PC-3 (cell line): ENCODE measurements at regions not wholly inside any gene's neighbourhood (a gene's known extent, or its start where the extent isn't known, plus 50 kb on each side); places are given as distances from the start of the nearest gene placed in this dataset.

Experiments
- ATAC-seq: fragments of 200-7000 bp; cut with Tn5 transposase; 2 replicates; pipeline ENCODE4 v1.9.1; 2020; ENCODE audit warnings: mild to moderate bottlenecking, moderate library complexity
- BruUV-seq: library from RNA; stranded (reverse); fragments of 400-500 nt; replicated peaks from 2 replicates; lab custom pipeline; 2021; lab: Mats Ljungman, UMichigan
- CTCF ChIA-PET: fragments of 300-600 bp; sonication (Branson Sonifier 250); formaldehyde crosslinking; loops from one replicate; lab custom pipeline; 2022; ENCODE audit warnings: antibody characterized with exemption; lab: Charles Lee
- POLR2A ChIA-PET: fragments of 300-600 bp; sonication (Branson Sonifier 250); formaldehyde crosslinking; loops from one replicate; lab custom pipeline; 2022; ENCODE audit warnings: antibody characterized with exemption; ENCODE audit not compliant: unreplicated experiment; lab: Charles Lee
- DNase-seq: peaks from one replicate; pipeline ENCODE4 v3.0.0-alpha.2; 2015
- H2AFZ ChIP-seq: fragments of 300-600 bp; sonication (generic); 2 replicates; pipeline ENCODE4 v1.6.0; 2016; ENCODE audit warnings: antibody characterized with exemption, low read length
- H3F3A ChIP-seq: fragments of 300-600 bp; sonication (generic); one replicate; pipeline ENCODE4 v1.6.0; 2017; ENCODE audit warnings: antibody characterized with exemption, low read length, control low read depth, mild to moderate bottlenecking; ENCODE audit not compliant: unreplicated experiment
- H3K27ac ChIP-seq: fragments of 300-600 bp; sonication (generic); 2 replicates; pipeline ENCODE4 v1.5.1; 2016; ENCODE audit warnings: mild to moderate bottlenecking, low read length
- H3K27me3 ChIP-seq: fragments of 300-600 bp; sonication (generic); 2 replicates; pipeline ENCODE4 v1.6.1; 2016; ENCODE audit warnings: low read length, mixed read lengths
- H3K36me3 ChIP-seq: fragments of 300-600 bp; sonication (generic); 2 replicates; pipeline ENCODE4 v1.6.1; 2016; ENCODE audit warnings: low read depth, mixed run types, low read length, mixed read lengths
- H3K4me1 ChIP-seq: fragments of 300-600 bp; sonication (generic); 2 replicates; pipeline ENCODE4 v1.5.1; 2016; ENCODE audit warnings: low read length; ENCODE audit not compliant: insufficient read depth
- H3K4me2 ChIP-seq: fragments of 300-600 bp; sonication (generic); 2 replicates; pipeline ENCODE4 v1.6.0; 2016; ENCODE audit warnings: low read length
- H3K4me3 ChIP-seq: fragments of 300-600 bp; sonication (generic); 2 replicates; pipeline ENCODE4 v1.5.1; 2016; ENCODE audit warnings: mild to moderate bottlenecking, low read length, mixed read lengths
- H3K79me2 ChIP-seq: fragments of 300-600 bp; sonication (generic); 2 replicates; pipeline ENCODE4 v1.6.1; 2017; ENCODE audit warnings: low read length, mixed read lengths
- H3K9ac ChIP-seq: fragments of 300-600 bp; sonication (generic); 2 replicates; pipeline ENCODE4 v1.6.0; 2016; ENCODE audit warnings: mild to moderate bottlenecking, low read length
- H3K9me2 ChIP-seq: fragments of 300-600 bp; sonication (generic); replicated peaks from 2 replicates; pipeline ENCODE4 v1.6.1; 2016; ENCODE audit warnings: mixed run types, low read length, mixed read lengths
- H3K9me3 ChIP-seq: fragments of 300-600 bp; sonication (generic); 2 replicates; pipeline ENCODE4 v1.6.1; 2016; ENCODE audit warnings: low read length, mixed read lengths
- H4K20me1 ChIP-seq: fragments of 300-600 bp; sonication (generic); 2 replicates; pipeline ENCODE4 v1.6.1; 2016; ENCODE audit warnings: low read length, mixed read lengths
- CTCF ChIP-seq: fragments of 300-600 bp; sonication (generic); conservative IDR thresholded peaks from 2 replicates; pipeline ENCODE4 v1.5.1; 2017; ENCODE audit warnings: antibody characterized with exemption, low read depth, mild to moderate bottlenecking, low read length
- EZH2 ChIP-seq: fragments of 300-600 bp; sonication (generic); IDR thresholded peaks from one replicate; pipeline ENCODE4 v1.6.1; 2017; ENCODE audit warnings: antibody characterized with exemption, mild to moderate bottlenecking, low read length; ENCODE audit not compliant: unreplicated experiment
- EZH2phosphoT487 ChIP-seq: fragments of 300-600 bp; sonication (generic); IDR thresholded peaks from 2 replicates; pipeline ENCODE4 v1.6.1; 2018; ENCODE audit warnings: mild to moderate bottlenecking, antibody characterized with exemption, low read length, borderline replicate concordance
- intact Hi-C: fragments of 100-400 bp; cut with micrococcal nuclease; formaldehyde crosslinking; loops from 2 replicates; pipeline ENCODE4 v1.9.0; 2023

GRCh38 chr3:5444253-5444652 lies 256.7 kb downstream of the EDEM1 start:
- no peaks in the 10 kb centered on the region for H3K9me2 ChIP-seq
- DNase-seq (no peak), ATAC-seq (no peak)
- no peak overlapping the region for H3K4me3 ChIP-seq
- no peak overlapping the region for H2AFZ ChIP-seq
- H3K36me3 ChIP-seq: no peaks in the 10 kb centered on the region
- no TSS peak for BruUV-seq
- no peak overlapping the region for H3K9ac ChIP-seq
- no peaks in the 10 kb centered on the region for H3F3A ChIP-seq
- ChIA-PET POLR2A (no interaction called here), CTCF (no interaction called here)
- H4K20me1 ChIP-seq: no peaks in the 10 kb centered on the region
- no peak overlapping the region for H3K27ac ChIP-seq
- intact Hi-C loops: no loop called here
- H3K4me1 ChIP-seq: no peaks in the 10 kb centered on the region
- H3K4me2 ChIP-seq: no peak overlapping the region
- no peaks in the 10 kb centered on the region for H3K9me3 ChIP-seq
- H3K79me2 ChIP-seq: no peaks in the 10 kb centered on the region
- TF ChIP-seq EZH2phosphoT487: no peak
- TF ChIP-seq CTCF: no peak
- TF ChIP-seq EZH2: no peak
- no peaks in the 10 kb centered on the region for H3K27me3 ChIP-seq

- no peaks in the 10 kb centered on the region for H3K79me2 ChIP-seq
- DNase-seq: no peak
- intact Hi-C loops: no loop called here
- H3K4me3 ChIP-seq: no peak overlapping the region
- no peaks in the 10 kb centered on the region for H3K9me3 ChIP-seq
- no peaks in the 10 kb centered on the region for H3K27me3 ChIP-seq
- H3K9ac ChIP-seq: no peak overlapping the region
- H4K20me1 ChIP-seq: no peaks in the 10 kb centered on the region
- H3K36me3 ChIP-seq: no peaks in the 10 kb centered on the region
- ATAC-seq: no peak
- H3K27ac ChIP-seq: no peak overlapping the region
- no peak overlapping the region for H2AFZ ChIP-seq
- H3K9me2 ChIP-seq: no peaks in the 10 kb centered on the region
- no peaks in the 10 kb centered on the region for H3F3A ChIP-seq
- TF ChIP-seq EZH2 (no peak), CTCF (no peak), EZH2phosphoT487 (no peak)
- BruUV-seq: no TSS peak
- POLR2A ChIA-PET: no interaction called here
- H3K4me1 ChIP-seq: no peaks in the 10 kb centered on the region
- CTCF ChIA-PET: no interaction called here
- H3K4me2 ChIP-seq: no peak overlapping the region
Observed at GRCh38 chr3:5445676-5446201, 258.2 kb downstream of the EDEM1 start.

- H3K27ac ChIP-seq: no peak overlapping the region
- TF ChIP-seq EZH2 (no peak), CTCF (no peak), EZH2phosphoT487 (no peak)
- intact Hi-C loops: no loop called here
- DNase-seq (no peak), ATAC-seq (no peak)
- ChIA-PET CTCF (no interaction called here), POLR2A (no interaction called here)
- no peak overlapping the region; the same call in 1 of the 2 replicates for H2AFZ ChIP-seq
- H3K9ac ChIP-seq: no peak overlapping the region
- no peaks in the 10 kb centered on the region for H3K4me1 ChIP-seq
- H3K36me3 ChIP-seq: no peaks in the 10 kb centered on the region
- no peak overlapping the region for H3K4me3 ChIP-seq
- H3K9me3 ChIP-seq: no peaks in the 10 kb centered on the region
- H3K9me2 ChIP-seq: no peaks in the 10 kb centered on the region
- no peaks in the 10 kb centered on the region for H4K20me1 ChIP-seq
- no peaks in the 10 kb centered on the region for H3K79me2 ChIP-seq
- H3K27me3 ChIP-seq: no peaks in the 10 kb centered on the region
- BruUV-seq: no TSS peak
- H3F3A ChIP-seq: no peaks in the 10 kb centered on the region
- no peak overlapping the region for H3K4me2 ChIP-seq
Observed at GRCh38 chr3:5448246-5448645, 260.7 kb downstream of the EDEM1 start.
